Femur (tissue), 1 donor: ENCODE measurements at regions not wholly inside any gene's neighbourhood (a gene's known extent, or its start where the extent isn't known, plus 50 kb on each side); places are given as distances from the start of the nearest gene placed in this dataset.

Source experiments
- DNase-seq: peaks from one replicate; pipeline ENCODE4 v3.0.0-alpha.2; 2017

- no peak for DNase-seq
Observed at GRCh38 chr7:4616116-4616515, 66.0 kb upstream of the FOXK1 start.

DNA sequence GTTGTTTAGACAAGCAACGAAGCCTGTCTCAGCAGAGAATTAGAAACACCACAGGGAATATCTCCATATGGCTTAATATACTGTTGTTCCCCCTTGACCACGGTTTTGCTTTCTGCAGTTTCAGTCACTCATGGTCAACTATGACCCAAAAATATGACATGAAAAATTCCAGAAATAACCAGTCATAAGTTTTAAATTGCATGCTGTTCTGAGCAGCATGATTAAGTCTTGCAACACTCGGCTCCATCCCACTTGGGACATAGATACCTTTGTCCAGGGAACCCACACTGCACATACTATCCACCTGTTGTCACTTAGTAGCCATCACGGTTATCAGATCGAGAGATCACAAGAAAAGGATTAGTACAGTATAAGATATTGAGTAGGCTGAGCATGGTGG, 60.7 kb upstream of the FOXK1 start:
- no peak for DNase-seq

- DNase-seq, result no peak
Observed at GRCh38 chr7:4626318-4626845, 55.7 kb upstream of the FOXK1 start.

DNA sequence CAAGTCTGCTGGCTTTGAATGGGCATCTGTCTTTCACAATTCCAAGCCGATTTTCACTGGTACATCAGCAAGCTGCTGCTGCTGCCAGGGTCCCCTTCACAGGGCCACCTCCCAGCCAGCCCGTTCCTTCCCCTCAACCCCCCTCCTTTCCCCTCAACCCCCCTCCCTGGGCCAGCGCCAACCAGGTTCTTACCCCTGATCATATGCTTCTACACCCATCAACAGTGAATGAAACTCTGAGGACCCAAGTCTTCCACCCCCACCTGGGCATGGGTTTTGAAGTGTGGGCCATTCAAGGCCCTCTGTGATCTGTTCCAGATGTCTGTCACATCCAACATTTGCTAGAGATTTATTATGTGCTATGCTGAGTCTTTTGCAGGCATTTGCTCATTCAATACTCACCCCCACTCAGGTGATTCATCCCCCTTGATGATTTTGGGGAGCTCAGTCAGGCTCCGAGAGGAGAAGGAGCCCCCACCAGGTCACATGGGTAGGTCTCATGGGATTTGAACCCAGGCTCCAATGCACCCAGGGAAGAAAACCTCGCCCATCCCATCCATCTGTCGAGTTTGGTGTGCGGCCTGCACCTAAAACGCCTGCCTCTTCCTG, 52.7 kb upstream of the FOXK1 start:
- no peak for DNase-seq

- peak; percentile 87 for DNase-seq
Observed at GRCh38 chr7:4631380-4632179, 50.5 kb upstream of the FOXK1 start.
